HFFc6 (cell line): ENCODE measurements at regions not wholly inside any gene's neighbourhood (a gene's known extent, or its start where the extent isn't known, plus 50 kb on each side); places are given as distances from the start of the nearest gene placed in this dataset.

ENCODE experiments used
- DNase-seq: peaks from one replicate; pipeline ENCODE4 v3.0.0-alpha.2; 2018
- H3K27ac Mint-ChIP-seq: 2 replicates; pipeline ENCODE4 v1.8.0; 2020; ENCODE audit warnings: mild to moderate bottlenecking, mixed read lengths
- H3K27me3 Mint-ChIP-seq: 2 replicates; pipeline ENCODE4 v1.8.0; 2021; ENCODE audit warnings: mild to moderate bottlenecking, moderate library complexity, mixed read lengths; ENCODE audit not compliant: insufficient read depth
- H3K36me3 Mint-ChIP-seq: 2 replicates; pipeline ENCODE4 v1.8.0; 2021; ENCODE audit warnings: low read depth, mixed read lengths
- H3K4me1 Mint-ChIP-seq: 2 replicates; pipeline ENCODE4 v1.8.0; 2020; ENCODE audit warnings: low read depth, mixed read lengths
- H3K4me3 Mint-ChIP-seq: 2 replicates; pipeline ENCODE4 v1.8.0; 2020; ENCODE audit warnings: mild to moderate bottlenecking, moderate library complexity, mixed read lengths
- H3K9me3 Mint-ChIP-seq: 2 replicates; pipeline ENCODE4 v1.8.0; 2020; ENCODE audit warnings: mild to moderate bottlenecking, mixed read lengths
- TF ChIP-seq, protein P1 (sequence below): fragments of 200-600 bp; sonication (generic); IDR thresholded peaks from 2 replicates; pipeline ENCODE4 v1.5.0; 2021; ENCODE audit warnings: antibody characterized with exemption, mild to moderate bottlenecking

DNA sequence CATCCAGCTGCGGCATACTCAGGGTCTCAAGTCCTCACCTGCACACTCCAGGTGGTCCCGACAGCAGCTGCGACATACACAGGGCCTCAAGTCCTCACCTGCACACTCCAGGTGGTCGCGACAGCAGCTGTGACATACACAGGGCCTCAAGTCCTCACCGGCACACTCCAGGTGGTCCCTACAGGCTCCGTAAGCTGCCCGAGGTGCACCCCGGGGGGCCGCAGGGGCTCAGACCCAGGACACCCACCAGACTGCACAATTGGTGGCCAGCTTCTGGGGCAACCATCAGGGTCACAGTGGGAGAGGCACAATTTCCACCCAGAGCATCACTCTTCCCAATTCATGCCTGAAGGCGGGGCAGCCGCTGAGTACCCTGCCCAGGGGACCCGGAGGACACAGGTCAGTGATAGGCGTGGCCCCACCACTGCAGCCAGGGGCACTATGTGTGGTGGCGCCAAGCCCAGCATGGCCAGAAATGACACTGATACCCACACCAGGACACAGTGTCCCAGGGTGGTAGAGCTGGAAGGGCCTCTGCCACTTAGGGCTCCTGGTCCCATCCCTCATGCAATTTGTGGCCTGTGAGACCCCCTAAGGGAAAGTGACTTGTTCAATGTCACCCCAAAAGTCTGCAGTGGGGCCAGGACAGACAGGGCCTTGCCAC lies 57.5 kb upstream of the ZNF469 start:
- H3K27me3 Mint-ChIP-seq: peaks cover 1% of the 10 kb centered on the region; the same call in 1 of the 2 replicates
- H3K36me3 Mint-ChIP-seq: peaks cover 7% of the 10 kb centered on the region; the same call in 1 of the 2 replicates
- H3K9me3 Mint-ChIP-seq: no peaks in the 10 kb centered on the region
- no peak overlapping the region for H3K27ac Mint-ChIP-seq
- no peak for DNase-seq
- no peaks in the 10 kb centered on the region for H3K4me1 Mint-ChIP-seq
- TF ChIP-seq, protein P1, sequence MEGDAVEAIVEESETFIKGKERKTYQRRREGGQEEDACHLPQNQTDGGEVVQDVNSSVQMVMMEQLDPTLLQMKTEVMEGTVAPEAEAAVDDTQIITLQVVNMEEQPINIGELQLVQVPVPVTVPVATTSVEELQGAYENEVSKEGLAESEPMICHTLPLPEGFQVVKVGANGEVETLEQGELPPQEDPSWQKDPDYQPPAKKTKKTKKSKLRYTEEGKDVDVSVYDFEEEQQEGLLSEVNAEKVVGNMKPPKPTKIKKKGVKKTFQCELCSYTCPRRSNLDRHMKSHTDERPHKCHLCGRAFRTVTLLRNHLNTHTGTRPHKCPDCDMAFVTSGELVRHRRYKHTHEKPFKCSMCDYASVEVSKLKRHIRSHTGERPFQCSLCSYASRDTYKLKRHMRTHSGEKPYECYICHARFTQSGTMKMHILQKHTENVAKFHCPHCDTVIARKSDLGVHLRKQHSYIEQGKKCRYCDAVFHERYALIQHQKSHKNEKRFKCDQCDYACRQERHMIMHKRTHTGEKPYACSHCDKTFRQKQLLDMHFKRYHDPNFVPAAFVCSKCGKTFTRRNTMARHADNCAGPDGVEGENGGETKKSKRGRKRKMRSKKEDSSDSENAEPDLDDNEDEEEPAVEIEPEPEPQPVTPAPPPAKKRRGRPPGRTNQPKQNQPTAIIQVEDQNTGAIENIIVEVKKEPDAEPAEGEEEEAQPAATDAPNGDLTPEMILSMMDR: no peak
- H3K4me3 Mint-ChIP-seq: no peak overlapping the region

- no peak for DNase-seq
- H3K36me3 Mint-ChIP-seq: 0 out of 2 replicates have a peak, but pooled peaks cover 4% of the 10 kb centered on the region
- H3K9me3 Mint-ChIP-seq: no peaks in the 10 kb centered on the region
- no peaks in the 10 kb centered on the region for H3K4me1 Mint-ChIP-seq
- no peak overlapping the region for H3K4me3 Mint-ChIP-seq
- no peak overlapping the region for H3K27ac Mint-ChIP-seq
- H3K27me3 Mint-ChIP-seq: peaks cover 1% of the 10 kb centered on the region; the same call in 1 of the 2 replicates
- TF ChIP-seq, protein P1: no peak
Observed at GRCh38 chr16:88325976-88326375, 56.8 kb upstream of the ZNF469 start.

DNA sequence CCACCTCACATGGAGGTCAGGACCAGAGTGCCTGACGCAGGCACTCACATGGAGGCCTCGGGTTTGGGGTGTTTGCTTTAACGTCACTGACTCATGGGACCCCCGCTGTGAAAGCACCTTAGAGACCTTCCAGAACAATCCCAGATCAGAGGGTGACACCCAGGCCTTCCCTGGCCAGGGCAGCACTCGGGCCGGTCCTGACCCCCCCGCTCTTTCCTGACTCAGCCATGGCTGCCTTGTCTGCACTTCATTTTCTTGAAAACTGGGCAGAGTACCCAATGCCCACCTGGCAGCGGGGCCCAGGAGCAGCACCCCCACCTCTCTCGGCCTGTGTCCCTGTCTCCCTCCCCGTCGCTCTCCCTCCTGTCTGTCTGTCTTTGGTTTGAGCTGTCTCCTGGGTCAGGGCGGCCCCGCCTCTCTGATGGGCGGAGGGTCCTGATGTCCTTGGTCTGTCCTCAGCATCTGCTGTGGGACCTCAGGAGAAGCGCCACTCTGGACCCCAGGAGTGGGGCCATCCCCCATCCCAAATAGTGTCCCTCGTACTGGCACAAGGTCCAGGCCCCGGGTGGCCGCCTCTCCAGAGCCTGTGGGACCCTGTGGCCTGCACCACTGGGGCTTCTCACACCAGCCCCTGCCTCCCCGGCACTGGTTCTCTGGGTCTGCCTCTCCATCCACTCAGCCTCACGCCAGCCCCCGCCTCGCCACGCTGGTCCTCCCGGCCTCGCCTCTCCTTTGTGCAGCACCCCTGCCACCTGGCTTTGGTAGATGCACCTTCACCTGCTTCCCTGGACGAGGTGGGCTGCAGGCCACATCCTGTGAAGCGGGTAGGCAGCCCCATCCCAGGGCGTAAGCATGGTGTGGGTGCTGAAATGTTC lies 55.9 kb upstream of the ZNF469 start:
- no peaks in the 10 kb centered on the region for H3K36me3 Mint-ChIP-seq
- H3K27me3 Mint-ChIP-seq: peaks cover 1% of the 10 kb centered on the region; the same call in 1 of the 2 replicates
- no peaks in the 10 kb centered on the region for H3K9me3 Mint-ChIP-seq
- DNase-seq: no peak
- H3K4me3 Mint-ChIP-seq: no peak overlapping the region
- TF ChIP-seq, protein P1: no peak
- H3K4me1 Mint-ChIP-seq: no peaks in the 10 kb centered on the region
- H3K27ac Mint-ChIP-seq: no peak overlapping the region

DNA sequence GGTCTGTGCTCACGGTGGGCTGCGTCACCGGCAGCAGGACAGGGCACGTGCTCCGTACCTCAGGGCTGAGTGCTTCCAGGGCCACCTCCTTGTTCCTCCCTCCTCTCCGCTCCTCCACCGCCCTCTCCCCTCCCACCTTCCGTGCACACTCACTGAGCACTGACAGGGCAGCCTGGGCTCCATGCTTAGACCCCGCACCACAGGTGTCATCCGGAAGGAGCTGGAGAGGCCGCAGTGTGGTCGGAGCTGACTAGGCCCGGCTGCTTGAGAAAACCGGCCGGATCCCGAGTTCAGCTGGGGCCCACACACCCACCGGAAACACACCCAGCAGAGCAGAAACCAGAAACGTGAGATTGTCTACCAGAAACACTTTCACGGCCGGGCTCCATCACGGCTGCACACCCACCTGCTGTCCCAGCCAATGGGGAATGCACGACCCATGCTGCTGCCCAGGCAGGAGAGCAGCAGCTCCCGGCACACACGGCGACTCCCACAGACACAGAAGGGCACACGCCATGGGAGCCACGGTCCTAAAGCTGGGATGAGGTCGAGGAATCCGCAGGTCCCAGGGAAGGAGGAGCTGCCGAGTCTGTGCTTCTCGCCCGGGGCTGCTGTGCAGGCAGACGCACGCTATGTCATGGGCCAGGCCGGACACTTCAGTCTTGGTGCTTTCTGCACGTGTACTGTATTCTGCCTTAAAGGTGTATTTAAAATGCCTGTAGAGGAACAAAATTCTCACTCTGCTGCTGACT lies 55.0 kb upstream of the ZNF469 start:
- Mint-ChIP-seq H3K27me3 (peaks cover 1% of the 10 kb centered on the region; the same call in 1 of the 2 replicates), H3K4me3 (no peak overlapping the region), H3K4me1 (no peaks in the 10 kb centered on the region), H3K36me3 (no peaks in the 10 kb centered on the region), H3K27ac (no peak overlapping the region), H3K9me3 (no peaks in the 10 kb centered on the region)
- no peak for DNase-seq
- TF ChIP-seq, protein P1: no peak

GRCh38 chr16:88328313-88328980 lies 54.3 kb upstream of the ZNF469 start:
- Mint-ChIP-seq H3K27me3 (peaks cover 1% of the 10 kb centered on the region; the same call in 1 of the 2 replicates), H3K4me3 (no peak overlapping the region), H3K9me3 (no peaks in the 10 kb centered on the region), H3K27ac (no peak overlapping the region; the same call in 1 of the 2 replicates), H3K36me3 (no peaks in the 10 kb centered on the region), H3K4me1 (no peaks in the 10 kb centered on the region)
- TF ChIP-seq, protein P1: no peak
- no peak for DNase-seq
